HepG2 (cell line): ENCODE measurements at regions not wholly inside any gene's neighbourhood (a gene's known extent, or its start where the extent isn't known, plus 50 kb on each side); places are given as distances from the start of the nearest gene placed in this dataset.
A peak's percentile ranks its signal among the peaks of the same experiment; 100 is the strongest.

ENCODE experiments used
- HNRNPLL ChIP-seq: fragments of 200-400 bp; formaldehyde crosslinking; IDR thresholded peaks from 2 replicates; pipeline ENCODE4 v1.6.1; 2017; ENCODE audit warnings: mild to moderate bottlenecking, low read depth, low read length; ENCODE audit not compliant: poor library complexity, severe bottlenecking
- MATR3 ChIP-seq: sonication (generic); formaldehyde crosslinking; IDR thresholded peaks from 2 replicates; pipeline ENCODE4 v1.4.0; 2020; ENCODE audit warnings: missing genetic modification reagents
- MEIS2 ChIP-seq: sonication (generic); formaldehyde crosslinking; IDR thresholded peaks from 2 replicates; pipeline ENCODE4 v1.9.0; 2021; ENCODE audit warnings: mild to moderate bottlenecking, missing genetic modification reagents
- PAX8 ChIP-seq: sonication (generic); formaldehyde crosslinking; IDR thresholded peaks from 2 replicates; pipeline ENCODE4 v1.8.0; 2022; ENCODE audit warnings: mild to moderate bottlenecking, missing genetic modification reagents, borderline replicate concordance
- SALL1 ChIP-seq: sonication (generic); formaldehyde crosslinking; IDR thresholded peaks from 2 replicates; pipeline ENCODE4 v1.8.0; 2022; ENCODE audit warnings: mild to moderate bottlenecking, missing genetic modification reagents
- SALL2 ChIP-seq: sonication (generic); formaldehyde crosslinking; IDR thresholded peaks from 2 replicates; pipeline ENCODE4 v1.8.1; 2023; ENCODE audit warnings: mild to moderate bottlenecking, missing genetic modification reagents, inconsistent platforms
- SIN3B ChIP-seq: fragments of 150-350 bp; IDR thresholded peaks from 2 replicates; pipeline ENCODE4 v1.6.1; 2014; ENCODE audit warnings: low read length
- SOX6 ChIP-seq, 2 experiments: fragments of 450-650 bp in 1 of 2; sonication (generic) in 1 of 2; formaldehyde crosslinking in 1 of 2; IDR thresholded peaks; 2 replicates each; pipeline versions ENCODE4 v1.4.0 to v1.6.1; 2017 to 2020; ENCODE audit warnings: antibody characterized with exemption in 1 of 2, mild to moderate bottlenecking in 1 of 2, missing genetic modification reagents in 1 of 2
- SPEN ChIP-seq: sonication (generic); formaldehyde crosslinking; IDR thresholded peaks from 2 replicates; pipeline ENCODE4 v1.5.1; 2020; ENCODE audit warnings: low read depth, mild to moderate bottlenecking, missing genetic modification reagents
- SRSF9 ChIP-seq: fragments of 200-400 bp; formaldehyde crosslinking; IDR thresholded peaks from 2 replicates; pipeline ENCODE4 v1.6.1; 2018; ENCODE audit warnings: borderline replicate concordance, mild to moderate bottlenecking, low read depth, low read length; ENCODE audit not compliant: insufficient read depth, poor library complexity, severe bottlenecking
- TBL1XR1 ChIP-seq: fragments of 150-350 bp; IDR thresholded peaks from 2 replicates; pipeline ENCODE4 v1.6.1; 2014; ENCODE audit warnings: borderline replicate concordance, low read length; ENCODE audit not compliant: partially characterized antibody
- YEATS4 ChIP-seq: sonication (generic); formaldehyde crosslinking; IDR thresholded peaks from 2 replicates; pipeline ENCODE4 v1.4.0; 2020; ENCODE audit warnings: missing genetic modification reagents, borderline replicate concordance
- YY1 ChIP-seq: IDR thresholded peaks from 2 replicates; pipeline ENCODE4 v1.6.1; 2011; ENCODE audit warnings: low read length, low read depth, moderate library complexity, mild to moderate bottlenecking; ENCODE audit not compliant: insufficient read depth, insufficient replicate concordance
- ZFYVE20 ChIP-seq: sonication (generic); formaldehyde crosslinking; IDR thresholded peaks from 2 replicates; pipeline ENCODE4 v1.8.0; 2023; ENCODE audit warnings: low read depth, mild to moderate bottlenecking, moderate library complexity, missing genetic modification reagents, borderline replicate concordance
- ZNF337 ChIP-seq: sonication (generic); formaldehyde crosslinking; IDR thresholded peaks from 2 replicates; pipeline ENCODE4 v1.5.1; 2020; ENCODE audit warnings: missing genetic modification reagents, low read depth, mild to moderate bottlenecking, borderline replicate concordance
- ZNF431 ChIP-seq: sonication (generic); formaldehyde crosslinking; IDR thresholded peaks from 2 replicates; pipeline ENCODE4 v1.9.0; 2022; ENCODE audit warnings: missing genetic modification reagents, low read depth, mild to moderate bottlenecking, borderline replicate concordance
- ZNF441 ChIP-seq: sonication (generic); formaldehyde crosslinking; IDR thresholded peaks from 2 replicates; pipeline ENCODE4 v1.7.0; 2021; ENCODE audit warnings: missing genetic modification reagents, borderline replicate concordance
- ZNF607 ChIP-seq: sonication (generic); formaldehyde crosslinking; IDR thresholded peaks from 2 replicates; pipeline ENCODE4 v1.5.1; 2020; ENCODE audit warnings: missing genetic modification reagents, mild to moderate bottlenecking, borderline replicate concordance
- ZNF749 ChIP-seq: sonication (generic); formaldehyde crosslinking; IDR thresholded peaks from 2 replicates; pipeline ENCODE4 v1.8.0; 2022; ENCODE audit warnings: mild to moderate bottlenecking, missing genetic modification reagents, moderate library complexity, borderline replicate concordance
- TF ChIP-seq, protein P1 (sequence below): sonication (generic); formaldehyde crosslinking; IDR thresholded peaks from 2 replicates; pipeline ENCODE4 v1.5.0; 2020; ENCODE audit warnings: mild to moderate bottlenecking, missing genetic modification reagents
- TF ChIP-seq, protein P2 (sequence below), 2 experiments: sonication (generic) in 1 of 2; formaldehyde crosslinking in 1 of 2; IDR thresholded peaks; 2 replicates each; pipeline versions ENCODE4 v1.4.0 to v1.6.1; 2016 to 2020; ENCODE audit warnings: borderline replicate concordance in 1 of 2, low read depth in 1 of 2, mild to moderate bottlenecking in 1 of 2, missing genetic modification reagents in 1 of 2

DNA sequence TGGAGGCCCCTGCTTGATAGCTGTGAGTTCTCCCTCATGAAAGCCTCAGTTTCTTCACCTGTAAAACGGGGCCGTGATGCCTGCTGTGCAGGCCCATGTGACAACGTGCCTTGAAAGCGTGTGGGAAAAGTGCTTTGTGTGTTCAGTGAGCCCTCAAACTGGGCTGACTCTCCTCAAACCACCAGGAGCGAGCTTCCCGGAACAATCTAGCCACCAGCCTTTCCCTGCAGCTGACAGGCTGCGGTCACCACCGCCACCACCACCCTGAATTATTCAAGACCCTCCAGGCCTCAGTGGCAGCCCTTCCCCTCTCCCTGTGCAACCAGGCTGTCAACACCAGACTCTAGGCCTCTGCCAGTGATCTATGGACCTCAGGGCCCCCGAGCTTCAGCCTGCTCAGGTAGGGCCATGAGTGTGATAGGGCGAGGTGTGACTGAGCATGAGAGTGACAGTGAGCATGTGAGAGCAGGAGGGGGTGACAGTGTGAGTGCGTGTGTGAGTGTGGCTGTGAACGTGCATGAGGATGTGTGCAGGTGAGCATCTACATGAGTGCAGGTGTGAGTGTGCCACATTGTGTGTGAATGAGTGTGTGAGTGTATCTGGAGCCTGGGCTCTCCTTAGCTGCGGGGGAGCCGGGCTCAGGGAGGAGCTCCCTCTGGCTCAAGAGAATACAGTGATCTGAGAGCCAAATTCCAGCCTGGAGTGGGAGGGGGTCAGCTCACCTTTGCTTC, 53.3 kb upstream of the PSD2 start (continued):
- TF ChIP-seq ZNF607 (CRISPR knock-in tag), result no peak; the same call in 1 of the 2 replicates
- no peak for TF ChIP-seq SRSF9
- no peak for TF ChIP-seq MATR3 (CRISPR knock-in tag)
- TF ChIP-seq, protein P1, sequence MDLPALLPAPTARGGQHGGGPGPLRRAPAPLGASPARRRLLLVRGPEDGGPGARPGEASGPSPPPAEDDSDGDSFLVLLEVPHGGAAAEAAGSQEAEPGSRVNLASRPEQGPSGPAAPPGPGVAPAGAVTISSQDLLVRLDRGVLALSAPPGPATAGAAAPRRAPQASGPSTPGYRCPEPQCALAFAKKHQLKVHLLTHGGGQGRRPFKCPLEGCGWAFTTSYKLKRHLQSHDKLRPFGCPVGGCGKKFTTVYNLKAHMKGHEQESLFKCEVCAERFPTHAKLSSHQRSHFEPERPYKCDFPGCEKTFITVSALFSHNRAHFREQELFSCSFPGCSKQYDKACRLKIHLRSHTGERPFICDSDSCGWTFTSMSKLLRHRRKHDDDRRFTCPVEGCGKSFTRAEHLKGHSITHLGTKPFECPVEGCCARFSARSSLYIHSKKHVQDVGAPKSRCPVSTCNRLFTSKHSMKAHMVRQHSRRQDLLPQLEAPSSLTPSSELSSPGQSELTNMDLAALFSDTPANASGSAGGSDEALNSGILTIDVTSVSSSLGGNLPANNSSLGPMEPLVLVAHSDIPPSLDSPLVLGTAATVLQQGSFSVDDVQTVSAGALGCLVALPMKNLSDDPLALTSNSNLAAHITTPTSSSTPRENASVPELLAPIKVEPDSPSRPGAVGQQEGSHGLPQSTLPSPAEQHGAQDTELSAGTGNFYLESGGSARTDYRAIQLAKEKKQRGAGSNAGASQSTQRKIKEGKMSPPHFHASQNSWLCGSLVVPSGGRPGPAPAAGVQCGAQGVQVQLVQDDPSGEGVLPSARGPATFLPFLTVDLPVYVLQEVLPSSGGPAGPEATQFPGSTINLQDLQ (CRISPR knock-in tag), result peak; percentile 65; the same call in 1 of the 2 replicates
- no peak for TF ChIP-seq ZNF749
- no peak; the same call in 1 of the 2 replicates for TF ChIP-seq ZNF441 (CRISPR knock-in tag)
- no peak for TF ChIP-seq HNRNPLL
- peak; percentile 23 for TF ChIP-seq YY1
- no peak for TF ChIP-seq SOX6 (IDR thresholded peaks at IDR 0.05)
- peak; percentile 46; the same call in 1 of the 2 replicates for TF ChIP-seq SOX6 (CRISPR knock-in tag; IDR thresholded peaks at IDR 0.05)
- no peak for TF ChIP-seq SIN3B
- TF ChIP-seq SALL1 (CRISPR knock-in tag), result peak; percentile 94
- peak; percentile 55; the same call in 1 of the 2 replicates for TF ChIP-seq SPEN
- TF ChIP-seq MEIS2 (CRISPR knock-in tag), result peak; percentile 36; the same call in 1 of the 2 replicates
- TF ChIP-seq PAX8 (CRISPR knock-in tag), result no peak
- TF ChIP-seq YEATS4 (CRISPR knock-in tag), result no peak; the same call in 1 of the 2 replicates
- TF ChIP-seq ZFYVE20 (CRISPR knock-in tag), result no peak
- TF ChIP-seq SALL2 (CRISPR knock-in tag), result no peak
- TF ChIP-seq ZNF431 (CRISPR knock-in tag), result peak; percentile 83; the same call in 1 of the 2 replicates
- TF ChIP-seq TBL1XR1, result no peak
- 0 out of 2 replicates have a peak, but pooled peaks have one; percentile 35 for TF ChIP-seq ZNF337
- TF ChIP-seq, protein P2, sequence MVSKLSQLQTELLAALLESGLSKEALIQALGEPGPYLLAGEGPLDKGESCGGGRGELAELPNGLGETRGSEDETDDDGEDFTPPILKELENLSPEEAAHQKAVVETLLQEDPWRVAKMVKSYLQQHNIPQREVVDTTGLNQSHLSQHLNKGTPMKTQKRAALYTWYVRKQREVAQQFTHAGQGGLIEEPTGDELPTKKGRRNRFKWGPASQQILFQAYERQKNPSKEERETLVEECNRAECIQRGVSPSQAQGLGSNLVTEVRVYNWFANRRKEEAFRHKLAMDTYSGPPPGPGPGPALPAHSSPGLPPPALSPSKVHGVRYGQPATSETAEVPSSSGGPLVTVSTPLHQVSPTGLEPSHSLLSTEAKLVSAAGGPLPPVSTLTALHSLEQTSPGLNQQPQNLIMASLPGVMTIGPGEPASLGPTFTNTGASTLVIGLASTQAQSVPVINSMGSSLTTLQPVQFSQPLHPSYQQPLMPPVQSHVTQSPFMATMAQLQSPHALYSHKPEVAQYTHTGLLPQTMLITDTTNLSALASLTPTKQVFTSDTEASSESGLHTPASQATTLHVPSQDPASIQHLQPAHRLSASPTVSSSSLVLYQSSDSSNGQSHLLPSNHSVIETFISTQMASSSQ (IDR thresholded peaks at IDR 0.05; ENCODE audit: low read depth), result no peak
- TF ChIP-seq, protein P2 (CRISPR knock-in tag; IDR thresholded peaks at IDR 0.05; ENCODE audit: borderline replicate concordance), result 0 out of 2 replicates have a peak, but pooled peaks have one; percentile 47
